ENCODE measurements at regions not wholly inside any gene's neighbourhood (a gene's known extent, or its start where the extent isn't known, plus 50 kb on each side); places are given as distances from the start of the nearest gene placed in this dataset.

- TF ChIP-seq CREB1 (IDR thresholded peaks at IDR 0.05) (no peak), CREB1 (CRISPR knock-in tag; IDR thresholded peaks at IDR 0.05) (no peak)
These were observed 324.3 kb downstream of the TGFB2 start (continued) for GRCh38 chr1:218669431-218669830.

- H3K9ac ChIP-seq (ENCODE audit: insufficient read depth in 1 of 2, low read depth in 2 of 2, low read length in 2 of 2) = no peak overlapping the region
- no peak for DNase-seq (ENCODE audit: extremely low read depth in 1 of 4, low spot score in 3 of 4)
- no peak for ATAC-seq
- peak; percentile 41 for TF ChIP-seq ZNF146 (CRISPR knock-in tag; IDR thresholded peaks at IDR 0.05; ENCODE audit: unreplicated experiment)
- TF ChIP-seq, protein P1, sequence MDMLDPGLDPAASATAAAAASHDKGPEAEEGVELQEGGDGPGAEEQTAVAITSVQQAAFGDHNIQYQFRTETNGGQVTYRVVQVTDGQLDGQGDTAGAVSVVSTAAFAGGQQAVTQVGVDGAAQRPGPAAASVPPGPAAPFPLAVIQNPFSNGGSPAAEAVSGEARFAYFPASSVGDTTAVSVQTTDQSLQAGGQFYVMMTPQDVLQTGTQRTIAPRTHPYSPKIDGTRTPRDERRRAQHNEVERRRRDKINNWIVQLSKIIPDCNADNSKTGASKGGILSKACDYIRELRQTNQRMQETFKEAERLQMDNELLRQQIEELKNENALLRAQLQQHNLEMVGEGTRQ (CRISPR knock-in tag; IDR thresholded peaks at IDR 0.05) = no peak
- TF ChIP-seq PHF20 (IDR thresholded peaks at IDR 0.05; ENCODE audit: partially characterized antibody) = no peak
- no peaks in the 10 kb centered on the region; the same call in 1 of the 2 replicates for H3K9me3 ChIP-seq (replicated peaks; ENCODE audit: control insufficient read depth, insufficient read depth, low read depth, low read length)
- H2AFZ ChIP-seq (ENCODE audit: low read depth, low read length) = no peak overlapping the region
- ChIA-PET POLR2A (no interaction called here), CTCF (ENCODE audit: low intra/inter-chr PET ratio) (no interaction called here)
- H3K36me3 ChIP-seq (ENCODE audit: control insufficient read depth, insufficient read depth, low read length) = no peaks in the 10 kb centered on the region
- H3K4me2 ChIP-seq (ENCODE audit: insufficient read depth, low read length) = no peak overlapping the region
- no peaks in the 10 kb centered on the region for H3K79me2 ChIP-seq (ENCODE audit: control insufficient read depth, insufficient read depth, low read length)
- WGBS (ENCODE audit: insufficient coverage, low coverage, missing lambda C conversion rate) = 0% methylated on average over 1 of the region's 1 CpG
- no peaks in the 10 kb centered on the region for H4K20me1 ChIP-seq (replicated peaks; ENCODE audit: control insufficient read depth, insufficient read depth, low read length)
- H3K9me1 ChIP-seq (ENCODE audit: control insufficient read depth, insufficient read depth, low read length) = no peaks in the 10 kb centered on the region
- H3K4me3 ChIP-seq = no peak overlapping the region
- H3K4me1 ChIP-seq (replicated peaks in 1 of 2; ENCODE audit: control insufficient read depth in 2 of 2, insufficient read depth in 2 of 2, low read length in 2 of 2) = no peaks in the 10 kb centered on the region
- H3K27me3 ChIP-seq (ENCODE audit: control insufficient read depth in 2 of 2, insufficient read depth in 2 of 2, low read length in 2 of 2) = no peaks in the 10 kb centered on the region
- in situ Hi-C loops (cut with MboI) (no loop called here), intact Hi-C loops (cut with micrococcal nuclease) (no loop called here)
- no peak overlapping the region for H3K27ac ChIP-seq (ENCODE audit: extremely low read depth, low read depth, low read length)
- FAIRE-seq = no peak
- BruUV-seq (replicated peaks) = no TSS peak
These were observed 325.7 kb downstream of the TGFB2 start for GRCh38 chr1:218670875-218671274.

DNA sequence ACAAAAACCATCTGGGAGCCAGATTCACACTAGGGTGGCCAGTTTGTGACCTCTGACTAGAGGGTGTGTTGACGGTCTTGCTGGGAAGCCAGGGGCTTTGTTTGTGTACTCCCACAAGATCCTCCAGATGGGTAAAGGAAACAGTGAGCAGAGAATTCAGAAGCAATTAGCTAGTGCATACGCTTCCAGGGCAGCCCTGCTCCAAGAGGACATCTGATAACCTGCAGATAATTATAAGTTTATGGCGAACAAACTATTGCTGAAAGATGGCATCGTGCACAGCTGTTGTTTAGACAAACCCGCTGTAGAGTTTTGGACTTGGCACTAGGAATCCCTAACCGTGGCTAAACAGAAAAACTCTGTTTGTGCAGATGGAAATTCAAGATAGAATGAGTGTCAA is 326.4 kb downstream of the TGFB2 start:
- POLR2A ChIA-PET = no interaction called here
- no TSS peak for BruUV-seq (replicated peaks)
- Histone ChIP-seq H3K36me3 (ENCODE audit: control insufficient read depth, insufficient read depth, low read length) (no peaks in the 10 kb centered on the region), H3K4me3 (no peak overlapping the region), H3K9me1 (ENCODE audit: control insufficient read depth, insufficient read depth, low read length) (no peaks in the 10 kb centered on the region), H3K9ac (ENCODE audit: insufficient read depth in 1 of 2, low read depth in 2 of 2, low read length in 2 of 2) (no peak overlapping the region), H3K9me3 (replicated peaks; ENCODE audit: control insufficient read depth, insufficient read depth, low read depth, low read length) (no peaks in the 10 kb centered on the region; the same call in 1 of the 2 replicates), H4K20me1 (replicated peaks; ENCODE audit: control insufficient read depth, insufficient read depth, low read length) (no peaks in the 10 kb centered on the region), H3K27ac (ENCODE audit: extremely low read depth, low read depth, low read length) (no peak overlapping the region), H3K79me2 (ENCODE audit: control insufficient read depth, insufficient read depth, low read length) (no peaks in the 10 kb centered on the region), H3K27me3 (ENCODE audit: control insufficient read depth in 2 of 2, insufficient read depth in 2 of 2, low read length in 2 of 2) (no peaks in the 10 kb centered on the region), H3K4me1 (replicated peaks in 1 of 2; ENCODE audit: control insufficient read depth in 2 of 2, insufficient read depth in 2 of 2, low read length in 2 of 2) (no peaks in the 10 kb centered on the region), H3K4me2 (ENCODE audit: insufficient read depth, low read length) (no peak overlapping the region), H2AFZ (ENCODE audit: low read depth, low read length) (no peak overlapping the region)
- in situ Hi-C loops (cut with MboI) = no loop called here
- no peak for ATAC-seq
- CTCF ChIA-PET (ENCODE audit: low intra/inter-chr PET ratio) = no interaction called here
- WGBS (ENCODE audit: insufficient coverage, low coverage, missing lambda C conversion rate) = 4% methylated on average over 6 of the region's 6 CpGs
- DNase-seq (ENCODE audit: extremely low read depth in 1 of 4, low spot score in 3 of 4) = no peak
- intact Hi-C loops (cut with micrococcal nuclease) = no loop called here
- no peak for FAIRE-seq
- no peak for TF ChIP-seq XRCC5 (IDR thresholded peaks at IDR 0.05; ENCODE audit: low read depth, low read length)
- no peak for TF ChIP-seq CCNT2 (IDR thresholded peaks at IDR 0.05; ENCODE audit: borderline replicate concordance, extremely low read depth, insufficient read length, low read depth, low read length)
- TF ChIP-seq ZNF79 (CRISPR knock-in tag; IDR thresholded peaks at IDR 0.05; ENCODE audit: low read depth) = no peak
- no peak for TF ChIP-seq SRSF9 (IDR thresholded peaks at IDR 0.05; ENCODE audit: borderline replicate concordance, low read depth, low read length)
- TF ChIP-seq ZBTB43 (CRISPR knock-in tag; IDR thresholded peaks at IDR 0.05) = no peak
- TF ChIP-seq EP300 (IDR thresholded peaks at IDR 0.05; ENCODE audit: low read length) = no peak
- no peak for TF ChIP-seq BHLHE40 (IDR thresholded peaks at IDR 0.05; ENCODE audit: low read length)
- TF ChIP-seq ZBTB8A (IDR thresholded peaks at IDR 0.05; ENCODE audit: partially characterized antibody) = no peak
